Activated T-cell treated with anti-CD3 and anti-CD28 coated beads, Interleukin-2, amount 50 U/mL, for 24 hours (primary cell): ENCODE measurements at regions not wholly inside any gene's neighbourhood (a gene's known extent, or its start where the extent isn't known, plus 50 kb on each side); places are given as distances from the start of the nearest gene placed in this dataset.
A peak's percentile ranks its signal among the peaks of the same experiment; 100 is the strongest.

Experiments used
- DNase-seq: peaks from one replicate; pipeline ENCODE4 v3.0.0-alpha.2; 2020
- H3K27ac Mint-ChIP-seq: 2 replicates; pipeline ENCODE4 v1.8.0; 2020; ENCODE audit warnings: mild to moderate bottlenecking, mixed read lengths
- H3K27me3 Mint-ChIP-seq: 2 replicates; pipeline ENCODE4 v1.8.0; 2020; ENCODE audit warnings: mixed read lengths
- H3K36me3 Mint-ChIP-seq: 2 replicates; pipeline ENCODE4 v1.8.0; 2020; ENCODE audit warnings: low read depth, mixed read lengths
- H3K4me1 Mint-ChIP-seq: 2 replicates; pipeline ENCODE4 v1.8.0; 2020; ENCODE audit warnings: low read depth, mixed read lengths
- H3K4me3 Mint-ChIP-seq: 2 replicates; pipeline ENCODE4 v1.8.0; 2020; ENCODE audit warnings: mild to moderate bottlenecking, moderate library complexity, mixed read lengths
- H3K9me3 Mint-ChIP-seq: 2 replicates; pipeline ENCODE4 v1.8.0; 2020; ENCODE audit warnings: mixed read lengths

- DNase-seq, result no peak
- Mint-ChIP-seq H3K27me3 (peaks cover 22% of the 10 kb centered on the region), H3K36me3 (no peaks in the 10 kb centered on the region), H3K27ac (no peak overlapping the region), H3K4me3 (no peak overlapping the region), H3K9me3 (no peaks in the 10 kb centered on the region), H3K4me1 (no peaks in the 10 kb centered on the region)
Observed at GRCh38 chr12:13365748-13366366, 169.3 kb downstream of the EMP1 start.

- peak; percentile 36 for DNase-seq
- Mint-ChIP-seq H3K4me3 (no peak overlapping the region), H3K36me3 (no peaks in the 10 kb centered on the region), H3K27ac (no peak overlapping the region), H3K9me3 (no peaks in the 10 kb centered on the region), H3K4me1 (no peaks in the 10 kb centered on the region), H3K27me3 (peaks cover 41% of the 10 kb centered on the region)
Observed at GRCh38 chr12:13362260-13362841, 165.8 kb downstream of the EMP1 start.

DNA sequence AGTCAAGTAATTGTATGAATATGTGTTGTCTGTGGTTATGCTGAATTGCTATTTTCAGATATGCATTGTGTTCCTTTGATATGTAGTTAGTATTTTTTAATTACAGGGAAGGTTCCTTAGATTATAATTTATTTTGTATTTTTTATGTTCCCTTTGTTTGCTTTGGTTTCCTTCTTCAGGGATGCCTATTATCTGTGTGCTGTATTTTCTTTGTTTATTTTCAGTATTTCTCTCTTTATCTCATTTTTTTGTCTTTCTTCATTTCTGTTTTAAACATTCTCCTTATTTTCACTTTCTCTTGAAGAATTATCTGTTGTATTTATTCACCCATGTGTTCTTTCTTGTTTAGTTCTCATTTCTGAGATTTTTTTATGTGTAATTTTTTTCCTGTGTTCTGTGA is 163.1 kb downstream of the EMP1 start:
- H3K9me3 Mint-ChIP-seq, result no peaks in the 10 kb centered on the region
- no peak overlapping the region for H3K4me3 Mint-ChIP-seq
- peaks cover 42% of the 10 kb centered on the region for H3K27me3 Mint-ChIP-seq
- no peak overlapping the region for H3K27ac Mint-ChIP-seq
- H3K36me3 Mint-ChIP-seq, result no peaks in the 10 kb centered on the region
- H3K4me1 Mint-ChIP-seq, result no peaks in the 10 kb centered on the region
- no peak for DNase-seq

DNA sequence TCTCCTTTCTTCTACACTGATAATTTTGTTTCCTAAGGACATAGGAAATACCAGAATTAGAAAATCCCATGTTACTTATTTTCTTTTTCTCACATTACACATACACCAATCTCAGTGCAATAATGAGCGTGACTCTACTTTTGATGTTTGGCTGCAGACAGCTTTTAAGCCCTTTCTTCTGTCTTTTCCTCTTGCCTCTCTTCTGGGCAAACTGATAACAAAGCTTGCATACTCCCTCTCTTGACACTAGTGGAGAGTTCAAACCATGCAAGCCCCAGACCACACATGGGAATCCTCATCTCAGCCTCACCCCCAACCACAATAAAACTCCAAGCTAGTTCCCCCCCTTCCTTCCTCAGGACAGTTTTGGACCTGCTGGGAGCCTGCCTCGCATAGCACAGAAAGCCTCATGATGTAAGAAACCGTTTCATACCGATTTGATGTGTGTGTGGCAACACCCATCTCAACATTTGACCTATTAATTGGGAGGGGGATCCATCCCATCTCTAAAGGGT is 161.9 kb downstream of the EMP1 start:
- DNase-seq, result no peak
- Mint-ChIP-seq H3K27ac (no peak overlapping the region), H3K4me1 (no peaks in the 10 kb centered on the region), H3K9me3 (no peaks in the 10 kb centered on the region), H3K27me3 (peaks cover 42% of the 10 kb centered on the region), H3K36me3 (no peaks in the 10 kb centered on the region), H3K4me3 (no peak overlapping the region)

DNA sequence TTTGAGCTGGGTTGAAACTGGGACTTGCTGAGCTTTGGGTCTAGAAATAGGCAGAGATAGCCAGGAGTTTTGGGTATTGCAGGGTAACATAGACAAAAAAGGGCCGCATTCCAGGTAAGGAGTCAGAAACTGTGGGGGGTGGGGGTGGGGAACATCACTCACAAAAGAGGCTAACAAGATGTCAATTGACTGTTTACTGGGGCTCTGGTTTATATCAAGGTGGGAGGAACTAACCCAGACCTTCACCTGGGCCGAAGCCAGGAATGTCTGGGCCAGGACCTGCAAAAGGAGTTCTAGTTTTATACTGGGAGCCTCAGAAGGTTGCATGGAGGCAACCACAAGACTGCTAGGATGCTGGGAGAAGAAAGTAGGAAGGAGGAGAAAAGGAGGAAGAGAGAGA is 154.4 kb downstream of the EMP1 start:
- DNase-seq, result no peak
- Mint-ChIP-seq H3K9me3 (no peaks in the 10 kb centered on the region), H3K27ac (no peak overlapping the region), H3K36me3 (no peaks in the 10 kb centered on the region), H3K4me3 (no peak overlapping the region), H3K27me3 (peaks cover 50% of the 10 kb centered on the region), H3K4me1 (peaks cover 17% of the 10 kb centered on the region)

GRCh38 chr12:13350381-13350780 is 153.9 kb downstream of the EMP1 start:
- H3K9me3 Mint-ChIP-seq, result no peaks in the 10 kb centered on the region
- H3K4me3 Mint-ChIP-seq, result no peak overlapping the region
- H3K36me3 Mint-ChIP-seq, result no peaks in the 10 kb centered on the region
- H3K27me3 Mint-ChIP-seq, result peaks cover 52% of the 10 kb centered on the region
- peaks cover 17% of the 10 kb centered on the region for H3K4me1 Mint-ChIP-seq
- no peak overlapping the region for H3K27ac Mint-ChIP-seq
- DNase-seq, result no peak

GRCh38 chr12:13348464-13348863 is 151.9 kb downstream of the EMP1 start:
- no peak for DNase-seq
- no peaks in the 10 kb centered on the region for H3K9me3 Mint-ChIP-seq
- H3K27ac Mint-ChIP-seq, result no peak overlapping the region
- no peaks in the 10 kb centered on the region for H3K36me3 Mint-ChIP-seq
- H3K4me3 Mint-ChIP-seq, result no peak overlapping the region
- H3K4me1 Mint-ChIP-seq, result peaks cover 20% of the 10 kb centered on the region
- peaks cover 60% of the 10 kb centered on the region for H3K27me3 Mint-ChIP-seq

DNA sequence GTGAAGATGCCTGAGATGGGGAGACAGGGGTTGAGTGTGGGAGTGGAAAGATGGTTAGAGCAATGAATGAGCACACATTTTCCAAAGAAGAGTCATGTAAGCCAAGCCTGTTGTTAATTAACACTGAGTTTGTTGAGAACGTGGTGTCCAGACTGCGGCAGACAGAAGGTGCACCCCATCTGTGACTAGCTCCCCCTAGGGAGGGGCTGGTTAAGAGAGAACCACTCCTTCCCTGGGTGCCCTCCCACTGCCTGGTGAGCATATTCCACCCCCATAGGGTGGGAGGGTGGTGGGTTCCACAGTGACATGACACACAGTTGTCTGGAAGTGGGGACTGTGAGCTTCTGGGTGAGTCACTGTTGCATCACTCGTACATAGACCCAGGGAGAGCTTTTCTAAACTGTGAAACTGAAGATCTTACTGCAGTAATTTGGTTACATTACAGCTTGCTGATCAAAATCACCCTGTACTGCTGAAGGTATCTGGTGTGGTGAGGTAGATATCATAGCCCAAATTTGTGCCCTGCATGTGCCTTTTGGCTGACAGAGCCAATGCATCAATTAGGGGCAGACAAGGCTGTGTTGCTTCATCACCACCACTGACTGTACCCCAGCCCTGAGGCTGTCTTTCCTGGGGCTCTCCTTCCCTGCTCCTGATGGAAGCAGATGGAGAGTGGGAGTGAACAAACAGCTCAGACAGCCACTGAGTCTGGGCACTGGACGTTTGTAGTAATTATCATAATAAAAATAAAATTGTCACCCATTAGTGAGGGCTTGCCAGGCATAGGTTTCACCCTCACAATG is 150.9 kb downstream of the EMP1 start:
- peak overlapping the region; percentile 89 for H3K27ac Mint-ChIP-seq
- peak; percentile 56 for DNase-seq
- no peaks in the 10 kb centered on the region for H3K9me3 Mint-ChIP-seq
- H3K4me3 Mint-ChIP-seq, result no peak overlapping the region
- peaks cover 30% of the 10 kb centered on the region for H3K4me1 Mint-ChIP-seq
- no peaks in the 10 kb centered on the region for H3K36me3 Mint-ChIP-seq
- peaks cover 59% of the 10 kb centered on the region for H3K27me3 Mint-ChIP-seq

GRCh38 chr12:13345722-13346121 is 149.2 kb downstream of the EMP1 start:
- Mint-ChIP-seq H3K36me3 (no peaks in the 10 kb centered on the region), H3K4me1 (peaks cover 30% of the 10 kb centered on the region), H3K27ac (no peak overlapping the region), H3K27me3 (peaks cover 60% of the 10 kb centered on the region), H3K9me3 (no peaks in the 10 kb centered on the region), H3K4me3 (no peak overlapping the region)
- no peak for DNase-seq

- no peaks in the 10 kb centered on the region for H3K9me3 Mint-ChIP-seq
- no peak overlapping the region for H3K4me3 Mint-ChIP-seq
- H3K27me3 Mint-ChIP-seq, result peaks cover 46% of the 10 kb centered on the region
- peaks cover 30% of the 10 kb centered on the region for H3K4me1 Mint-ChIP-seq
- H3K36me3 Mint-ChIP-seq, result no peaks in the 10 kb centered on the region
- no peak for DNase-seq
- H3K27ac Mint-ChIP-seq, result peak overlapping the region; percentile 23
Observed at GRCh38 chr12:13343375-13343774, 146.8 kb downstream of the EMP1 start.

GRCh38 chr12:13342971-13343370 is 146.4 kb downstream of the EMP1 start:
- no peaks in the 10 kb centered on the region for H3K36me3 Mint-ChIP-seq
- H3K9me3 Mint-ChIP-seq, result no peaks in the 10 kb centered on the region
- no peak for DNase-seq
- peaks cover 42% of the 10 kb centered on the region for H3K27me3 Mint-ChIP-seq
- peaks cover 26% of the 10 kb centered on the region for H3K4me1 Mint-ChIP-seq
- no peak overlapping the region for H3K4me3 Mint-ChIP-seq
- peak overlapping the region; percentile 23 for H3K27ac Mint-ChIP-seq

GRCh38 chr12:13340149-13340548 is 143.6 kb downstream of the EMP1 start:
- H3K27ac Mint-ChIP-seq, result no peak overlapping the region
- H3K4me3 Mint-ChIP-seq, result no peak overlapping the region
- no peaks in the 10 kb centered on the region for H3K36me3 Mint-ChIP-seq
- no peak for DNase-seq
- peaks cover 38% of the 10 kb centered on the region for H3K27me3 Mint-ChIP-seq
- H3K9me3 Mint-ChIP-seq, result no peaks in the 10 kb centered on the region
- H3K4me1 Mint-ChIP-seq, result peaks cover 13% of the 10 kb centered on the region

- Mint-ChIP-seq H3K4me1 (peaks cover 13% of the 10 kb centered on the region), H3K27me3 (peaks cover 35% of the 10 kb centered on the region), H3K9me3 (no peaks in the 10 kb centered on the region), H3K36me3 (no peaks in the 10 kb centered on the region), H3K27ac (no peak overlapping the region), H3K4me3 (no peak overlapping the region)
- DNase-seq, result no peak
Observed at GRCh38 chr12:13339538-13339937, 143.0 kb downstream of the EMP1 start.

DNA sequence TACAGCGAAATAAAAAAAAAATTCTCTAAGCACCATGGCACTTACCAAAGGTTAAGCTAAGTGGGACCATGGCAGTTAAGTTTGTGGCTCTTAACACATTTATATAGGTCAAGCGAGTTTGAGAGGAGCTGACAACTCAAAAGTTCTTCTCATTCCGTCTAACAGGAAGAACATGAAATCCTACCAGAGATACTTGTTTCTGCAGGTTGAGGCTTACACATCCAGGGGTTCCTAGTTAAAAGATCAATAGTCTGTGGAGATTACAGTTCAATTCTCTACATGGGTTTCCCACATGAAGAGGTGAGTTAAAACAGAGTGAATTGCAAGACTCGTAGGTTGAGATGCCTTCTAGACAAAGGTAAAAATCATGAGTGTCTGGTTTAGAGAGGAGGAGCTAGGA is 142.6 kb downstream of the EMP1 start:
- DNase-seq, result no peak
- H3K9me3 Mint-ChIP-seq, result no peaks in the 10 kb centered on the region
- H3K4me3 Mint-ChIP-seq, result no peak overlapping the region
- H3K27me3 Mint-ChIP-seq, result peaks cover 39% of the 10 kb centered on the region
- peaks cover 13% of the 10 kb centered on the region for H3K4me1 Mint-ChIP-seq
- no peak overlapping the region for H3K27ac Mint-ChIP-seq
- H3K36me3 Mint-ChIP-seq, result no peaks in the 10 kb centered on the region

- peaks cover 3% of the 10 kb centered on the region for H3K4me1 Mint-ChIP-seq
- H3K36me3 Mint-ChIP-seq, result no peaks in the 10 kb centered on the region
- no peak for DNase-seq
- H3K27ac Mint-ChIP-seq, result no peak overlapping the region
- H3K27me3 Mint-ChIP-seq, result peaks cover 45% of the 10 kb centered on the region
- no peak overlapping the region for H3K4me3 Mint-ChIP-seq
- no peaks in the 10 kb centered on the region for H3K9me3 Mint-ChIP-seq
Observed at GRCh38 chr12:13337791-13338190, 141.3 kb downstream of the EMP1 start.
